Activated T-cell treated with anti-CD3 and anti-CD28 coated beads for 48 hours (primary cell): ENCODE measurements at regions not wholly inside any gene's neighbourhood (a gene's known extent, or its start where the extent isn't known, plus 50 kb on each side); places are given as distances from the start of the nearest gene placed in this dataset.

Source experiments
- DNase-seq: peaks from one replicate; pipeline ENCODE4 v3.0.0-alpha.2; 2020; ENCODE audit warnings: low read depth

- DNase-seq, result no peak
Observed at GRCh38 chr11:115598257-115598901, 94.2 kb upstream of the CADM1 start.

- DNase-seq, result no peak
Observed at GRCh38 chr11:115591380-115591779, 87.2 kb upstream of the CADM1 start.

- DNase-seq, result no peak
Observed at GRCh38 chr11:115590254-115590653, 86.0 kb upstream of the CADM1 start.

- no peak for DNase-seq
Observed at GRCh38 chr11:115587718-115588342, 83.6 kb upstream of the CADM1 start.

GRCh38 chr11:115585361-115586024 is 81.3 kb upstream of the CADM1 start:
- no peak for DNase-seq

GRCh38 chr11:115581871-115582639 is 77.8 kb upstream of the CADM1 start:
- DNase-seq, result no peak

- DNase-seq, result no peak
Observed at GRCh38 chr11:115580927-115581680, 76.9 kb upstream of the CADM1 start.

GRCh38 chr11:115580416-115580815 is 76.2 kb upstream of the CADM1 start:
- no peak for DNase-seq

- DNase-seq, result no peak
Observed at GRCh38 chr11:115579181-115579825, 75.1 kb upstream of the CADM1 start.

- no peak for DNase-seq
Observed at GRCh38 chr11:115578275-115578674, 74.1 kb upstream of the CADM1 start.

GRCh38 chr11:115577701-115578100 is 73.5 kb upstream of the CADM1 start:
- no peak for DNase-seq

GRCh38 chr11:115576606-115577380 is 72.6 kb upstream of the CADM1 start:
- no peak for DNase-seq

GRCh38 chr11:115572551-115572950 is 68.3 kb upstream of the CADM1 start:
- no peak for DNase-seq

GRCh38 chr11:115566180-115566764 is 62.1 kb upstream of the CADM1 start:
- no peak for DNase-seq

GRCh38 chr11:115564851-115565250 is 60.6 kb upstream of the CADM1 start:
- DNase-seq, result no peak

- DNase-seq, result no peak
Observed at GRCh38 chr11:115561116-115561515, 56.9 kb upstream of the CADM1 start.

GRCh38 chr11:115558635-115559034 is 54.4 kb upstream of the CADM1 start:
- DNase-seq, result no peak

GRCh38 chr11:115557681-115558080 is 53.5 kb upstream of the CADM1 start:
- DNase-seq, result no peak

GRCh38 chr11:115556984-115557383 is 52.8 kb upstream of the CADM1 start:
- no peak for DNase-seq
